ENCODE measurements at regions not wholly inside any gene's neighbourhood (a gene's known extent, or its start where the extent isn't known, plus 50 kb on each side); places are given as distances from the start of the nearest gene placed in this dataset.

GRCh38 chr5:14017904-14018303 is 73.4 kb upstream of the DNAH5 start:
- no peak for DNase-seq (ENCODE audit: low read depth in 2 of 3, low spot score in 1 of 3)

- no peak for DNase-seq (ENCODE audit: low read depth in 2 of 3, low spot score in 1 of 3)
These were observed 72.1 kb upstream of the DNAH5 start for GRCh38 chr5:14016549-14016948.

DNA sequence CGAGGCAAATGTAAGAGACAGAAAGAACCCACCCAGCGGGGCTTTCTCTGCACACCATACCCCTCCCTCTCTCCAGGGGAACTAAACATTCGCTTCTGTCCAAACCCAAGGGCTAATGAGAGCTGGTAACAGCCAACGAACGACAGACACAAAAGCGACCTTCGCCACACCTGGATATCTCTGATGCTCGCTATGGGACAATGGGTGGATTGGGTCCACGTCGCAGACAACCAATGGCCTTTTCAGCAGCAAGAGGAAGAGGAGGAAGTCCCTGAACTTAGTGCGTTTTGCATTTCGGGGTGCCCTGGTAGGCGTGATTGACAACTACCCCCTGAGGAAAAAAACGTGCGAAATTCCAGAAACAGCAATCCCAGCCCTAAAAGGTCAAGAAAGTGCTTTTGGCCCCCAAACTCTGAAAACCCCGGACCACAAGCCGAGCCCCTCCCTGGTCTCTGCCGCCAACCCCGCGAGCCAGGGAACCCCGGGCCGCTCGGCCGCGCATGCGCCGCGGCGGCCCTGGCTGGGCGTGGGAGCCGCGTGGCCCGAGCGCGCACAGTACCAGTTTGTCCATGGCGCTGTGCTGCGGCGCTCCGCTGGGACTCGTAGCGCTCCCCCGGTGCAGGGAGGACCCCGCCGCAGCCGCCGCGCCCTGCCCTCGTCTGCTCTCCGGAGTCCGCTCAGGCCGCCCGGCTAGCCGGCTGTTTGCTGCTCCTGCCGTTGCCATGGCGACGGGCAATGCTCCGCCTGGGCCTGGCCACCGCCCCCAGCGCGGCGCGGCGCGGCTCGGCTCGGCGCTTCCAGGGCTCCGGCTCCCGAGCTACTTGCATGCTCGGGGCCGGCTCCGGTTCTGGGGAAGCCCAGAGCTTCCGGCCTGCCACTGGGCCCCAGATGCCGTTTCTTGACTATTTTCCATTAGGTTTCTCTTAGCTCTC is 66.9 kb upstream of the DNAH5 start:
- peak; percentile 8 to 46 (median 15) for DNase-seq (ENCODE audit: low read depth in 2 of 3, low spot score in 1 of 3)

DNA sequence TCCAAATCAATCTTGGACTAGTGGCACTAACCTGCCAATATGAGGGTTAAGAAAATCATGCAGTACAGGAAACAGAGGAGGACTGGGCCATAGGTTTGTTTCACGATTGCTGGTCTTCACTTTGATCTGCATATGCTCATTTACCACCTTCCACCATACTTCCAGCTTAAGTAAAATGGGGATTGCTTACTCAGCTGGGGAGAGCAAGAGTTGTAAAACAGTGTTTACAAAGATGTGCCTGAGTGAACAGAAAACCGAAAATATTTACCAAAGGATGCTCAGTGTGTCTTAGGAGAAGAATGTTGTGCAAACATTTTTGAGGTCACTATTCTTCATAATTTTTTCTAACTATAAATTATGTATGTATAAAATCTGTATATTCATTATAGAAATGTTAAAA is 65.1 kb upstream of the DNAH5 start:
- no peak for DNase-seq (ENCODE audit: low read depth in 2 of 3, low spot score in 1 of 3)

GRCh38 chr5:14008819-14009311 is 64.4 kb upstream of the DNAH5 start:
- no peak for DNase-seq (ENCODE audit: low read depth in 2 of 3, low spot score in 1 of 3)

DNA sequence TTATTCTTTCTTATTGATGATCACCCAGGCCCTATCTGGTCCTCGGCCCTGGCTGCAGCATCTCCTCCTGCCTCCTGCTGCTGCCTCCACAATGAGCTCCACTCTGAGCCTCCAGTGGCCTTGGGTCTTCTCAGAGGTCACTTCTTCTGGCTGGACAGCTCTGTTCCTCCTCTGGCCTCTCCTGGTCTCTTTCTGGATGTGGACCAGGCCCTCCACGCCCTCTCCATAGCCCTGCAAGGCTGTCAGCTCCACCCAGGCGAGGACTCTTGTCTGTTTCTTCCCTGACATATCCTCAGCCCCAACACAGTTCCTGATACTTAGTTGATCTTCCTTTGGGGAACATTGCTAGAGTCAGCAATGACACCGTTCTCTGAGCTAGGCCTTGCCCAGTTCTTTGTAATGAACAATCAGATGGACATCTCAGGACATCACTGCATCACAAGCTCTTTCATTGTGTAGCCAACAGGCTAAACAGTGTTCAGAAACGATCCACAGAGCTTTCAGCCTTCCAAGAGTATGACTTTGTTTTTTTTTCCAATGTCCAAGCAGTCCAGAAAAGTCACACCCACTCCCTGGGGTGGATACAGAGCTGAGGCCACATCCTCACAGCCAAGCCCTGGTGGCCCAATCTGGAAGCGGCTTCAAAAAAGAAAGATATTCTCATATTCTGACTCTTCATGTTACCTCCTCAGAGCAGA is 62.5 kb upstream of the DNAH5 start:
- no peak for DNase-seq (ENCODE audit: low read depth in 2 of 3, low spot score in 1 of 3)

GRCh38 chr5:14004598-14005394 is 60.3 kb upstream of the DNAH5 start:
- DNase-seq (ENCODE audit: low read depth in 2 of 3, low spot score in 1 of 3), result no peak

DNA sequence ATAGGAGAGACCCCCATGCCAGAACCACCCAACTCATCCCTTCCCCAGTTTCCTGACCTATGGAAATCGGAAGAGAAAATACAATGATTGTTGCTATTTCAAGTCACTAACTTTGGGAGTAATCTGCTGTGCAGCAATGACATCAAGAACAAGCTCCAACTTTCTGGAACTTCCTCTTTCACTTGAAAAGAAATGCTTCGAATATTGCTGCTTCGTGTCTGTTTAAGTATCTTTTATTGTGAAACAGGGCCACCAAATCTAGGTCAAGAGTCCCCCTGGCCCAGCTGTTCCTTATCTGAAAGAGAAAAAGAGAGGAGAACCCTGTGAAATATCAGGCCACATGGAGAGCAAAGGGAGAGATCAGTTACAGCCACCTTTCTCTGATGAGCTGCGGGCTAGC is 59.4 kb upstream of the DNAH5 start:
- no peak for DNase-seq (ENCODE audit: low read depth in 2 of 3, low spot score in 1 of 3)

- no peak for DNase-seq (ENCODE audit: low read depth in 2 of 3, low spot score in 1 of 3)
These were observed 59.0 kb upstream of the DNAH5 start for GRCh38 chr5:14003513-14003912.

DNA sequence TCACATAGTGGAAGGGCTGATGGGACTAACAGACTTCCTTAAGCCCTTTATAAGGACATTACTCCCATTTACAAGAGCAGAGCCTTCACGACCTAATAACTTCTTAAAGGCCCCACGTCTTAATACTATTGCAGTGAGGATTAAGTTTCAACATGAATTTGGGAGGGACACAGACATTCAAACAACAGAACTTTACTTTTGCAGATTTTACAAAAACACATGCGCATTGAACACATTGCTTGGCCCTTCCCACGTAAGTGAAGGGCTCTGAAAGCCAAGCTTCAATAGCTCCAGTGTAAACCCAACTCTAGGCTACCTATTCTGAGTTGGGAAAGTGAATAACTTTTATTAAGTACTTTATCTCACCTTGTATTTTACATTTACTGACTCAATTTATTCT is 53.8 kb upstream of the DNAH5 start:
- DNase-seq (ENCODE audit: low read depth in 2 of 3, low spot score in 1 of 3), result no peak

GRCh38 chr5:13997514-13997913 is 53.0 kb upstream of the DNAH5 start:
- no peak for DNase-seq (ENCODE audit: low read depth in 2 of 3, low spot score in 1 of 3)

DNA sequence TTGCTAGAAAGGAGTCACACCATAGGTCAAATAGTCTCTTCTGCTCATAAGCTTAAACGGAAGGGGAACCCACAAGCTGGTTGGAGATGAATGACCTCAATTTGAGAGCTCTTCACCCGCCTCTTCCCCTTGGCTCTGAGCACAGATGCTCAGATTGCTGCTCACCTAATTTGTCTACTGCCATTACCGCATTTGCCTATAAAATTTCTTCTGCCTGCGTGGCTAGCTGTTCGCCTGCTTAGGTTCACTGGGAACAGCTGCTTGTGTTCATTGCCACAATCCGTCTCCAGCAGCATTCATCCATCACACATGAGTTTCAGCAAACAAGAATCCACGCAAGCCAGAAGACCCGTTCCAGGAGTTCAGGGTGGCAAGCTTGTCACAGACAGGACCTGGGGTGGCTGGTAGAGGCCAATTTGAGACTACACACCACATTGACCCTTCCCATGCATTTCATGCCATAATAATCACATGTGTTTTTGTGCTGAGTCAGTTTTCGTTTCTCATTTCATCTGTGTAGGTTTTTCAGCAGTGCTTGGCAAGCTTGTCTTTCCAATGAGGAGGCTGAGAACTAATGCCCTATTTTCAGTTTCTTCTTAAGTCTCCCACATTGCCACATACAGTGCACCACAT is 50.2 kb upstream of the DNAH5 start:
- no peak for DNase-seq (ENCODE audit: low read depth in 2 of 3, low spot score in 1 of 3)

Data from stimulated activated CD4-positive, alpha-beta T cell treated with anti-CD3 and anti-CD28 coated beads, Interleukin-12 subunit alpha, Interleukin-12 subunit beta, amount 100 ng/mL, for 48 hours (primary cell).